Neuronal stem cell (in vitro differentiated cells): ENCODE measurements at regions not wholly inside any gene's neighbourhood (a gene's known extent, or its start where the extent isn't known, plus 50 kb on each side); places are given as distances from the start of the nearest gene placed in this dataset.
A peak's percentile ranks its signal among the peaks of the same experiment; 100 is the strongest.
"Not testable (repeated sequence)": the region's sequence is repeated elsewhere in the genome, so short reads cannot be mapped to it uniquely, and the experiment has no call there.

Experiments
- DNase-seq: peaks from one replicate; pipeline ENCODE4 v3.0.0-alpha.2; 2013; ENCODE audit warnings: low spot score
- H2AFZ ChIP-seq: one replicate; pipeline ENCODE4 v1.6.1; 2013; ENCODE audit warnings: mild to moderate bottlenecking, low read length, inconsistent platforms
- H2AK5ac ChIP-seq: 2 replicates; pipeline ENCODE4 v1.6.1; 2013; ENCODE audit warnings: low read depth, mild to moderate bottlenecking, inconsistent platforms, low read length, moderate library complexity, mixed read lengths
- H2BK120ac ChIP-seq: 2 replicates; pipeline ENCODE4 v1.6.1; 2013; ENCODE audit warnings: low read depth, mild to moderate bottlenecking, inconsistent platforms, low read length, moderate library complexity, mixed read lengths
- H2BK12ac ChIP-seq: one replicate; pipeline ENCODE4 v1.6.1; 2013; ENCODE audit warnings: low read length, inconsistent platforms
- H2BK15ac ChIP-seq: 2 replicates; pipeline ENCODE4 v1.6.1; 2013; ENCODE audit warnings: mild to moderate bottlenecking, low read length, inconsistent platforms, mixed read lengths
- H2BK5ac ChIP-seq: one replicate; pipeline ENCODE4 v1.6.1; 2013; ENCODE audit warnings: inconsistent platforms, mild to moderate bottlenecking, low read length, moderate library complexity
- H3K14ac ChIP-seq: one replicate; pipeline ENCODE4 v1.6.1; 2013; ENCODE audit warnings: low read length, inconsistent platforms
- H3K18ac ChIP-seq: 2 replicates; pipeline ENCODE4 v1.6.1; 2013; ENCODE audit warnings: low read length, inconsistent platforms
- H3K23ac ChIP-seq: 2 replicates; pipeline ENCODE4 v1.6.1; 2013; ENCODE audit warnings: low read depth, mild to moderate bottlenecking, mixed read lengths, low read length, inconsistent platforms; ENCODE audit not compliant: poor library complexity
- H3K27ac ChIP-seq: replicated peaks from 3 replicates; pipeline ENCODE4 v1.5.1; 2013; ENCODE audit warnings: low read length, inconsistent platforms
- H3K27me3 ChIP-seq, 3 experiments: 2 replicates each; pipeline ENCODE4 v1.6.1; 2013; ENCODE audit warnings: low read length in 3 of 3, mild to moderate bottlenecking in 2 of 3, inconsistent platforms in 1 of 3, low read depth in 1 of 3, mixed read lengths in 1 of 3, moderate library complexity in 1 of 3; ENCODE audit not compliant: control insufficient read depth in 3 of 3, insufficient read depth in 3 of 3
- H3K36me3 ChIP-seq, 2 donors: replicated peaks in 1 of 2; 2 replicates each; pipeline ENCODE4 v1.6.1; 2013; ENCODE audit warnings: low read length in 2 of 2; ENCODE audit not compliant: control insufficient read depth in 2 of 2, insufficient read depth in 2 of 2
- H3K4ac ChIP-seq: 2 replicates; pipeline ENCODE4 v1.6.1; 2013; ENCODE audit warnings: inconsistent platforms, mild to moderate bottlenecking, low read length, moderate library complexity
- H3K4me1 ChIP-seq, 2 donors: 1 replicate in 1 of 2; 2 replicates in 1 of 2; pipeline ENCODE4 v1.6.1; 2013; ENCODE audit warnings: low read length in 2 of 2, low read depth in 1 of 2; ENCODE audit not compliant: control insufficient read depth in 2 of 2, insufficient read depth in 1 of 2
- H3K4me2 ChIP-seq: one replicate; pipeline ENCODE4 v1.6.1; 2013; ENCODE audit warnings: mild to moderate bottlenecking, low read length, inconsistent platforms; ENCODE audit not compliant: insufficient read depth, poor library complexity, severe bottlenecking
- H3K4me3 ChIP-seq, 2 donors: 2 replicates each; pipeline ENCODE4 v1.5.1; 2013; ENCODE audit warnings: low read length in 2 of 2, mild to moderate bottlenecking in 2 of 2, inconsistent platforms in 1 of 2, moderate library complexity in 1 of 2
- H3K79me1 ChIP-seq: one replicate; pipeline ENCODE4 v1.6.1; 2013; ENCODE audit warnings: low read depth, mild to moderate bottlenecking, inconsistent platforms, low read length, moderate library complexity
- H3K9ac ChIP-seq: one replicate; pipeline ENCODE4 v1.6.1; 2013; ENCODE audit warnings: mild to moderate bottlenecking, low read depth, low read length, inconsistent platforms; ENCODE audit not compliant: poor library complexity
- H3K9me3 ChIP-seq, 2 donors: replicated peaks in 1 of 2; 2 replicates each; pipeline versions ENCODE3 to v1.6.1; 2013; ENCODE audit warnings: low read length in 2 of 2, mild to moderate bottlenecking in 2 of 2, inconsistent platforms in 1 of 2, low read depth in 1 of 2, mixed read lengths in 1 of 2, moderate library complexity in 1 of 2; ENCODE audit not compliant: control insufficient read depth in 2 of 2, insufficient read depth in 1 of 2
- H4K8ac ChIP-seq: one replicate; pipeline ENCODE4 v1.6.1; 2013; ENCODE audit warnings: low read depth, mild to moderate bottlenecking, inconsistent platforms, low read length, moderate library complexity
- H4K91ac ChIP-seq: one replicate; pipeline ENCODE4 v1.6.1; 2013; ENCODE audit warnings: low read length, low read depth, mild to moderate bottlenecking, inconsistent platforms; ENCODE audit not compliant: poor library complexity
- WGBS, 2 donors: extraction: QIAGEN DNeasy Blood & Tissue Kit; methylation state at CpG; one replicate each; pipeline ENCODE4 v1.1.7; 2013; ENCODE audit warnings: missing lambda C conversion rate in 2 of 2, mixed read lengths in 1 of 2; ENCODE audit not compliant: insufficient read length in 2 of 2, insufficient replicate concordance in 1 of 2; ENCODE audit errors: extremely low coverage in 2 of 2; 5-methylcytosine and 5-hydroxymethylcytosine counted together

DNA sequence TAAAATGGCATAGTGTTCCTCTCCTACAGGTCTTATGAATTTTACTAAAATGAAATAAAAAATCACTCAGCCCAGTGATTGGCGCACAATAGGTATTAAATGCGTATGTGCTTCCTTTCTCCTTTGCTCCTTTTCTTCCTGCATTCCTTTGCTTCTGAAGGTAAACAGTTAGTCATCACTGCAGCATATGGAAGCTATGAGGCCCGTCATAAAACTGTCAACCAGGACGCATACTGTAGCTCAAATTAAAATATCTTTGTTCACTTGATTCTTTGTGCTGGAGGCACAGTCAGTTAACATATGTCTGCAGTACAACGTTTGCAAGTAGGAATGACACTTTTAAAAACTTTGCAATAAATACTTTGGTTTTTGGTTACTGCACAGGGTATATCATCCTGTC lies 374.7 kb downstream of the TCERG1L start:
- WGBS, 2 donors = no CpG with 5 or more reads among the region's 5 CpGs
- no peak overlapping the region for H3K23ac ChIP-seq
- no peak overlapping the region for H2BK120ac ChIP-seq
- H4K8ac ChIP-seq = no peak overlapping the region
- H3K4me1 ChIP-seq = peaks cover 0 to 6% of the 10 kb centered on the region in 2 donors
- no peak overlapping the region for H3K14ac ChIP-seq
- H3K9ac ChIP-seq = no peak overlapping the region
- H3K36me3 ChIP-seq = no peaks in the 10 kb centered on the region
- no peak overlapping the region for H3K4me3 ChIP-seq
- no peak overlapping the region for H3K4me2 ChIP-seq
- no peak overlapping the region for H3K18ac ChIP-seq
- H2BK15ac ChIP-seq = no peak overlapping the region
- no peak overlapping the region for H2BK5ac ChIP-seq
- H3K27ac ChIP-seq = no peak overlapping the region
- peaks cover 2% of the 10 kb centered on the region for H3K79me1 ChIP-seq
- H3K4ac ChIP-seq = no peak overlapping the region
- no peak for DNase-seq
- H2BK12ac ChIP-seq = no peak overlapping the region
- H3K27me3 ChIP-seq = no peaks in the 10 kb centered on the region
- no peak overlapping the region for H2AK5ac ChIP-seq
- H2AFZ ChIP-seq = no peak overlapping the region
- no peaks in the 10 kb centered on the region for H3K9me3 ChIP-seq
- H4K91ac ChIP-seq = no peak overlapping the region

DNA sequence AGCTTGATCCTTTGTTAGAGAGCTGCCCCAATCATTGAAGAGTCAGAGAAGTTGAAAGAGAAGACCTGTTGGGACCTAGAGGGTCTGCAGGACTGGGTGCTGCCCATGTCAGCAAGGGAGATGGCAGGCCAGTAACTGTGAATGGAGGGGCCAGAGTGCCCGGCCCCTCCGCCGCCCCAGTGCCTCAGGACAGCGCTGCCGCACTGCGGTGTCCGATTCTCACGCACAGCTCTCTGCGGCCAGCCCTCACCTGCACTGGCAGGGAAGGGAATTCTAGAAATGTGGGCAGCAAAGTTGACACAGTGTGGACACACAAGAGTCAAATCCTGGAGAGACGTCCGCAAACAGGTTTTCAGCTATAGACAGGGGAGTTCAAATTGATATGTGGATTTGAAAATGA lies 373.5 kb downstream of the TCERG1L start:
- no peak overlapping the region for H3K14ac ChIP-seq
- H3K4ac ChIP-seq = no peak overlapping the region
- H2BK15ac ChIP-seq = no peak overlapping the region
- WGBS, 2 donors = no CpG with 5 or more reads among the region's 11 CpGs
- H2BK12ac ChIP-seq = no peak overlapping the region
- H3K18ac ChIP-seq = no peak overlapping the region
- no peak overlapping the region for H3K4me3 ChIP-seq
- H3K36me3 ChIP-seq = no peaks in the 10 kb centered on the region
- H2BK5ac ChIP-seq = no peak overlapping the region
- H3K4me1 ChIP-seq = peaks cover 0 to 6% of the 10 kb centered on the region in 2 donors
- H3K9me3 ChIP-seq = no peaks in the 10 kb centered on the region
- peaks cover 2% of the 10 kb centered on the region for H3K79me1 ChIP-seq
- no peak overlapping the region for H2AK5ac ChIP-seq
- H3K23ac ChIP-seq = no peak overlapping the region
- no peak overlapping the region for H3K9ac ChIP-seq
- no peak overlapping the region for H2AFZ ChIP-seq
- H3K4me2 ChIP-seq = no peak overlapping the region
- H2BK120ac ChIP-seq = no peak overlapping the region
- no peaks in the 10 kb centered on the region for H3K27me3 ChIP-seq
- no peak overlapping the region for H4K91ac ChIP-seq
- no peak overlapping the region for H3K27ac ChIP-seq
- no peak overlapping the region for H4K8ac ChIP-seq
- DNase-seq = no peak

DNA sequence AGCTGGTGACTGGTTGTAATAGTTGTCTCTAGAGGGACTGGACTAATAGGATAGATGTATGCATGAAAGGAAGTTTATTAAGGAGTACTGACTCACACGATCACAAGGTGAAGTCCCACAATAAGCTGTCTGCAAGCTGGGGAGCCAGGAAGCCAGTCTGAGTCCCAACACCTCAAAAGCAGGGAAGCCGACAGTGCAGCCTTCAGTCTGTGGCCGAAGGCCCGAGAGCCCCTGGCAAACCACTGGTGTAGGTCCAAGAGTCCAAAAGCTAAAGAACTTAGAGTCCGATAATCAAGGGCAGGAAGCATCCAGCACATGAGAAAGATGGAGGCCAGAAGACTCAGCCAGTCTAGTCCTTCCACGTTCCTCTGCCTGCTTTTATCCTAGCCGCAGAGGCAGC lies 372.6 kb downstream of the TCERG1L start:
- H2AK5ac ChIP-seq, H2BK12ac ChIP-seq, H3K4ac ChIP-seq, H3K79me1 ChIP-seq, H3K27me3 ChIP-seq, H2BK120ac ChIP-seq, H2AFZ ChIP-seq, H3K36me3 ChIP-seq, H3K4me1 ChIP-seq, H4K91ac ChIP-seq, H2BK15ac ChIP-seq, H3K23ac ChIP-seq, H2BK5ac ChIP-seq, H3K18ac ChIP-seq, DNase-seq, H3K9ac ChIP-seq, H4K8ac ChIP-seq, H3K27ac ChIP-seq, H3K4me3 ChIP-seq, H3K4me2 ChIP-seq, H3K9me3 ChIP-seq, H3K14ac ChIP-seq: not testable (repeated sequence)
- WGBS, 2 donors = no CpG with 5 or more reads among the region's 7 CpGs

DNA sequence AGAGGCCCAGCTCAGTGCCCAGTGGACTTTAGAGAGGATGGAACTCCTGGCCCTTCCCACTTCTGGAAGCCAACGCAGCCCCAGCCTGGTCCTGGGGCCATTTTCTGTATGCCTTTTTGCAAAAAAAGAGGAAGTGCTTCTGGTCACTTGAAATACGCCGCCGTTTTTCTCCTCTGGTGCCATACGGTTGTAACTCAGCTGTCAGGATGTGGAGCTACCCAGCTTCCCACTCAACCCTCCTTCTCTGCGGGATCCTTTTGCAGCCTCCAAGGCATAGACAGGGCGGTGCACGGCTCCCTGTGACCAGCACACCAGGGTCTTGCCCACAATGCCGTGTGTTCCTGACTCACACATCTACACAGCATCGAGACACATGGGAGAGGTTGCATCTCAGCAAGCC lies 369.6 kb downstream of the TCERG1L start:
- no peak overlapping the region for H3K18ac ChIP-seq
- no CpG with 5 or more reads among the region's 10 CpGs for WGBS, 2 donors
- H3K4me1 ChIP-seq = peaks cover 0 to 3% of the 10 kb centered on the region in 2 donors
- H2AK5ac ChIP-seq = no peak overlapping the region
- no peak overlapping the region for H3K4me2 ChIP-seq
- H3K4me3 ChIP-seq = peak overlapping the region in 1 of 2 donors; percentile 23
- peaks cover 2% of the 10 kb centered on the region for H3K79me1 ChIP-seq
- H2BK15ac ChIP-seq = no peak overlapping the region
- no peaks in the 10 kb centered on the region for H3K36me3 ChIP-seq
- no peak overlapping the region for H3K27ac ChIP-seq
- H2BK120ac ChIP-seq = no peak overlapping the region
- H2BK5ac ChIP-seq = no peak overlapping the region
- H3K23ac ChIP-seq = no peak overlapping the region
- H3K9me3 ChIP-seq = no peaks in the 10 kb centered on the region
- no peak overlapping the region for H4K8ac ChIP-seq
- H3K4ac ChIP-seq = no peak overlapping the region
- H4K91ac ChIP-seq = no peak overlapping the region
- H3K14ac ChIP-seq = no peak overlapping the region
- no peak overlapping the region for H2BK12ac ChIP-seq
- no peak overlapping the region for H3K9ac ChIP-seq
- no peak overlapping the region for H2AFZ ChIP-seq
- no peaks in the 10 kb centered on the region for H3K27me3 ChIP-seq
- no peak for DNase-seq
